IMR-90 (cell line): ENCODE measurements at regions not wholly inside any gene's neighbourhood (a gene's known extent, or its start where the extent isn't known, plus 50 kb on each side); places are given as distances from the start of the nearest gene placed in this dataset.
A peak's percentile ranks its signal among the peaks of the same experiment; 100 is the strongest.

ENCODE experiments used
- ATAC-seq: fragments of 200-7000 bp; cut with Tn5 transposase; 2 replicates; pipeline ENCODE4 v1.9.1; 2020; ENCODE audit warnings: low read depth, mild to moderate bottlenecking, moderate library complexity
- BruUV-seq: library from RNA; stranded (reverse); fragments of 400-500 nt; replicated peaks from 2 replicates; lab custom pipeline; 2021; lab: Mats Ljungman, UMichigan
- CTCF ChIA-PET: fragments of 300-600 bp; formaldehyde crosslinking; extraction: SDS; loops from one replicate; lab custom pipeline; 2021; ENCODE audit warnings: antibody characterized with exemption; lab: Yijun Ruan, JAX
- POLR2A ChIA-PET: fragments of 300-600 bp; sonication (Branson Sonifier 250); formaldehyde crosslinking; loops from one replicate; lab custom pipeline; 2022; ENCODE audit warnings: antibody characterized with exemption; ENCODE audit not compliant: unreplicated experiment; lab: Charles Lee
- DNase-seq: peaks from one replicate; pipeline ENCODE4 v3.0.0; 2013
- H2AFZ ChIP-seq: replicated peaks from 2 replicates; pipeline ENCODE3; 2013; ENCODE audit warnings: low read length, mild to moderate bottlenecking; ENCODE audit not compliant: poor library complexity
- H2AK5ac ChIP-seq: 2 replicates; pipeline ENCODE4 v1.6.1; 2013; ENCODE audit warnings: low read depth, low read length, inconsistent platforms
- H2AK9ac ChIP-seq: replicated peaks from 2 replicates; pipeline ENCODE3; 2013; ENCODE audit warnings: mild to moderate bottlenecking, low read depth, low read length, moderate library complexity; ENCODE audit not compliant: poor library complexity
- H2BK120ac ChIP-seq: 2 replicates; pipeline ENCODE4 v1.6.1; 2013; ENCODE audit warnings: low read depth, low read length, inconsistent platforms
- H2BK15ac ChIP-seq: 3 replicates; pipeline ENCODE4 v1.6.1; 2013; ENCODE audit warnings: low read depth, low read length, inconsistent platforms
- H2BK20ac ChIP-seq: 2 replicates; pipeline ENCODE4 v1.6.1; 2013; ENCODE audit warnings: low read depth, mild to moderate bottlenecking, inconsistent platforms, low read length, moderate library complexity
- H2BK5ac ChIP-seq: 2 replicates; pipeline ENCODE4 v1.6.1; 2013; ENCODE audit warnings: mild to moderate bottlenecking, low read depth, low read length, inconsistent platforms; ENCODE audit not compliant: poor library complexity, severe bottlenecking
- H3K14ac ChIP-seq: replicated peaks from 2 replicates; pipeline ENCODE4 v1.6.1; 2013; ENCODE audit warnings: low read depth, low read length, inconsistent platforms
- H3K18ac ChIP-seq: 2 replicates; pipeline ENCODE4 v1.6.1; 2013; ENCODE audit warnings: low read depth, low read length, control low read depth
- H3K23ac ChIP-seq: 2 replicates; pipeline ENCODE4 v1.6.1; 2013; ENCODE audit warnings: low read depth, low read length, inconsistent platforms
- H3K27ac ChIP-seq: 2 replicates; pipeline ENCODE4 v1.5.1; 2013; ENCODE audit warnings: mild to moderate bottlenecking, control low read depth, low read length; ENCODE audit not compliant: insufficient read depth
- H3K27me3 ChIP-seq: 2 replicates; pipeline ENCODE4 v1.6.1; 2013; ENCODE audit warnings: low read length; ENCODE audit not compliant: control insufficient read depth, insufficient read depth
- H3K36me3 ChIP-seq: 2 replicates; pipeline ENCODE4 v1.6.1; 2013; ENCODE audit warnings: low read length, mixed read lengths; ENCODE audit not compliant: control insufficient read depth, insufficient read depth
- H3K4ac ChIP-seq: 2 replicates; pipeline ENCODE4 v1.6.1; 2013; ENCODE audit warnings: low read depth, low read length, inconsistent platforms
- H3K4me1 ChIP-seq: 2 replicates; pipeline ENCODE4 v1.6.1; 2013; ENCODE audit warnings: low read length, mixed read lengths; ENCODE audit not compliant: control insufficient read depth, insufficient read depth
- H3K4me2 ChIP-seq: 2 replicates; pipeline ENCODE4 v1.6.1; 2013; ENCODE audit warnings: low read depth, mild to moderate bottlenecking, control low read depth, low read length, moderate library complexity
- H3K4me3 ChIP-seq: 2 replicates; pipeline ENCODE4 v1.5.1; 2013; ENCODE audit warnings: low read depth, mild to moderate bottlenecking, control low read depth, low read length, moderate library complexity; ENCODE audit not compliant: insufficient read depth
- H3K56ac ChIP-seq: 2 replicates; pipeline ENCODE4 v1.6.1; 2013; ENCODE audit warnings: low read length, inconsistent platforms; ENCODE audit not compliant: insufficient read depth; ENCODE audit errors: extremely low read depth
- H3K79me1 ChIP-seq, 2 experiments: 2 replicates each; pipeline ENCODE4 v1.6.1; 2013; ENCODE audit warnings: low read length in 2 of 2, inconsistent platforms in 1 of 2, low read depth in 1 of 2
- H3K9ac ChIP-seq: 2 replicates; pipeline ENCODE4 v1.6.1; 2013; ENCODE audit warnings: low read depth, low read length, control low read depth
- H3K9me1 ChIP-seq: 2 replicates; pipeline ENCODE4 v1.6.1; 2013; ENCODE audit warnings: low read length, inconsistent platforms; ENCODE audit not compliant: insufficient read depth
- H3K9me3 ChIP-seq: 2 replicates; pipeline ENCODE4 v1.6.1; 2013; ENCODE audit warnings: low read length; ENCODE audit not compliant: control insufficient read depth, insufficient read depth
- H4K20me1 ChIP-seq: 2 replicates; pipeline ENCODE4 v1.6.1; 2013; ENCODE audit warnings: low read length, inconsistent platforms; ENCODE audit not compliant: insufficient read depth
- H4K5ac ChIP-seq: 2 replicates; pipeline ENCODE4 v1.6.1; 2013; ENCODE audit warnings: mild to moderate bottlenecking, low read depth, low read length, control low read depth
- H4K8ac ChIP-seq, 2 experiments: 2 replicates each; pipeline ENCODE4 v1.6.1; 2013; ENCODE audit warnings: low read depth in 2 of 2, low read length in 2 of 2, control low read depth in 1 of 2, inconsistent platforms in 1 of 2
- H4K91ac ChIP-seq: 2 replicates; pipeline ENCODE4 v1.6.1; 2013; ENCODE audit warnings: low read depth, low read length, inconsistent platforms; ENCODE audit not compliant: insufficient read depth
- CEBPB ChIP-seq: IDR thresholded peaks from 2 replicates; pipeline ENCODE4 v1.6.1; 2012; ENCODE audit warnings: low read depth, low read length, improper control_type of control experiment
- FOS ChIP-seq: fragments of 150-350 bp; IDR thresholded peaks from 2 replicates; pipeline ENCODE4 v1.6.1; 2016; ENCODE audit warnings: low read depth, low read length
- MAFK ChIP-seq: IDR thresholded peaks from 2 replicates; pipeline ENCODE4 v1.6.1; 2012; ENCODE audit warnings: low read depth, low read length, improper control_type of control experiment
- POLR2A ChIP-seq: IDR thresholded peaks from 2 replicates; pipeline ENCODE4 v1.6.1; 2012; ENCODE audit warnings: mild to moderate bottlenecking, low read depth, low read length
- SMC3 ChIP-seq: fragments of 150-350 bp; IDR thresholded peaks from 2 replicates; pipeline ENCODE4 v1.6.1; 2016; ENCODE audit warnings: low read depth, mild to moderate bottlenecking, antibody characterized with exemption, low read length, moderate library complexity
- WGBS, 2 experiments: methylation state at CpG; one replicate each; pipeline versions ENCODE4 v1.1.5 to v1.1.7; 2013; ENCODE audit warnings: missing lambda C conversion rate in 2 of 2; ENCODE audit not compliant: insufficient read length in 1 of 2; ENCODE audit errors: extremely low coverage in 2 of 2; 5-methylcytosine and 5-hydroxymethylcytosine counted together
- dilution Hi-C: fragments of 300-500 bp; cut with HindIII; formaldehyde crosslinking; loops from one replicate; pipeline ENCODE4 v1.14.3; 2018; ENCODE audit warnings: low sequenced_read_pairs; ENCODE audit not compliant: unreplicated experiment
- in situ Hi-C: fragments of 300-500 bp; cut with MboI; formaldehyde crosslinking; loops from 3 replicates; pipeline ENCODE4 v1.14.3; 2019; ENCODE audit warnings: low sequenced_read_pairs, inconsistent platforms, mixed read lengths
- intact Hi-C: fragments of 100-400 bp; cut with micrococcal nuclease; formaldehyde crosslinking; loops from 2 replicates; pipeline ENCODE4 v1.10.0; 2022

DNA sequence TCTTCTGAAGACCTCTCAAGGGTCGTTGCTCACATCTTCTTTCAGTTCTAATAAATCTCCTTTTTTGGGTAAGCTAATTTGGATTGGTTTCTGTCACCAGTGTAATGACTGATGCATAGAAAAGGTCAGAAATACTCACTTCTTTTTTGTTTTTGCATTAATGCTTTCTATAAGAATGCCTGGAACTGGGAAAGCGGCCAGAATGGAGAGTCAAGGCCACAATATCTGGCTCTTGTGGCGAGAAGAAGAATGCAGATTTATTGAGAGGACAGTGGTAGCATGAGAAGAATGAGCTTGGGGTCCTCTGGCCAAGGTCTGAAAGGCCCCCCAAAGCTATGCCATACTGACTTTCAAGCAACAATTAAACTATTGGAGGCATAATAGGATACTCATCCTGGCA is 88.0 kb upstream of the SLC12A2 start:
- CTCF ChIA-PET: interaction anchor here (0.6 kb wide), 1 partner anchor 10 kb away, joined by 3 read pairs; no protein-coding TSS in a partner anchor

More for the DNA sequence above, 88.0 kb upstream of the SLC12A2 start:
- DNase-seq (peak; percentile 41), ATAC-seq (no peak)
- intact Hi-C loops (no loop called here), in situ Hi-C loops (no loop called here), dilution Hi-C loops (no loop called here)
- no peak overlapping the region for H4K91ac ChIP-seq
- H3K79me1 ChIP-seq: no peaks in the 10 kb centered on the region
- no peak overlapping the region for H2BK5ac ChIP-seq
- no peak overlapping the region for H2AK9ac ChIP-seq
- no peak overlapping the region for H2AK5ac ChIP-seq
- peaks cover 3% of the 10 kb centered on the region; the same call in 1 of the 2 replicates for H3K4me1 ChIP-seq
- H3K4me3 ChIP-seq: no peak overlapping the region
- BruUV-seq: no TSS peak
- H2BK15ac ChIP-seq: no peak overlapping the region
- no peaks in the 10 kb centered on the region for H3K9me1 ChIP-seq
- no peaks in the 10 kb centered on the region for H4K20me1 ChIP-seq
- no peak overlapping the region for H3K4ac ChIP-seq
- no peaks in the 10 kb centered on the region for H3K36me3 ChIP-seq
- no peak overlapping the region for H4K5ac ChIP-seq
- no peak overlapping the region for H3K56ac ChIP-seq
- no peak overlapping the region for H3K18ac ChIP-seq
- H2BK20ac ChIP-seq: no peak overlapping the region
- no peak for TF ChIP-seq MAFK
- no peak for TF ChIP-seq SMC3
- TF ChIP-seq CEBPB: no peak
- TF ChIP-seq POLR2A: no peak
- TF ChIP-seq FOS: no peak
- POLR2A ChIA-PET: no interaction called here
- WGBS, 2 experiments: no CpG with 5 or more reads among the region's 3 CpGs
- H3K27ac ChIP-seq: no peak overlapping the region
- no peak overlapping the region for H2BK120ac ChIP-seq
- no peaks in the 10 kb centered on the region for H3K27me3 ChIP-seq
- H3K9me3 ChIP-seq: no peaks in the 10 kb centered on the region
- no peak overlapping the region for H2AFZ ChIP-seq
- H3K9ac ChIP-seq: no peak overlapping the region
- no peak overlapping the region for H4K8ac ChIP-seq
- no peak overlapping the region for H3K4me2 ChIP-seq
- H3K23ac ChIP-seq: no peak overlapping the region
- no peak overlapping the region for H3K14ac ChIP-seq
